GM12865 (cell line): ENCODE measurements at regions not wholly inside any gene's neighbourhood (a gene's known extent, or its start where the extent isn't known, plus 50 kb on each side); places are given as distances from the start of the nearest gene placed in this dataset.

ENCODE experiments used
- DNase-seq: peaks from one replicate; pipeline ENCODE4 v3.0.0; 2010; ENCODE audit warnings: low read depth
- H3K4me3 ChIP-seq: 2 replicates; pipeline ENCODE4 v1.5.1; 2011; ENCODE audit warnings: mild to moderate bottlenecking, low read depth, low read length, control low read depth
- CTCF ChIP-seq: IDR thresholded peaks from 2 replicates; pipeline ENCODE4 v1.5.1; 2011; ENCODE audit warnings: low read length, control low read depth, low read depth, inconsistent platforms; ENCODE audit not compliant: insufficient read depth; ENCODE audit errors: missing control alignments

DNA sequence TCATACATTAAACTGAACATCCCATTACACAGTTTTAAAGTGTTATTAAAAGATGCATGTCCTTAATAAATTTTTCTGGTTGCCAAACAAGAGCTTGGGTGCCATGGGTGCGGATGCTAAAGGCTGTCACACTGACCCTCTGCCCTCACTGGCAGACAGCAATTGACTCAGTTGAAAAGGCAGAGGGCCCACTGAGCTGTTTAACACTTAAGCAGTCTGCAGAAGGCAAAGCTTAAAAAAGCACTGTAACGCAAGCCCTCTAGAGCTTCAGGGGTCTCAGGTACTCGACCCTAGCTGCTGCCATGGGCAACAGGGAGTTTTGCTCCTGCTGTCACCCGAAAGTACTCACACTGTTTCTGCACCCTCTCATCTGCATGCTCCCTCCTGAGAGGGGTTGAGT is 726.4 kb upstream of the TYRP1 start:
- H3K4me3 ChIP-seq = no peak overlapping the region
- no peak for TF ChIP-seq CTCF
- no peak for DNase-seq

DNA sequence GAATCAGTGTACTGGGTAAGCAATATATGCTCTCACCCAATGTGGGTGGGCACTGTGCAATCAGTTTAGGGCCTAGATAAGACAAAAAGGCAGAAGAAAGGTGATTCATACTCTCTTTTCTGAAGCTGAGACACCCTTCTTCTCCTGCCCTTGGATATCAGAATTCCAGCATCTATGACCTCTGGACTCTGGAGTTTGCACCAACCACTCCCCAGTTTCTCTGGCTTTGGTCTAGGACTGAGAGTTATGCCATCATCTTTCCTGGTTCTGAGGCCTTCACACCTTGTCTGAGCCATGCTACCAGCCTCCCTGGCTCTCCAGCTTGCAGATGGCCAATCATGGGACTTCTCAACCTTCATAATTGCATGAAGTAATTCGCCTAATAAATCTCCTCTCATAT is 724.6 kb upstream of the TYRP1 start:
- DNase-seq = no peak
- H3K4me3 ChIP-seq = no peak overlapping the region
- no peak for TF ChIP-seq CTCF

DNA sequence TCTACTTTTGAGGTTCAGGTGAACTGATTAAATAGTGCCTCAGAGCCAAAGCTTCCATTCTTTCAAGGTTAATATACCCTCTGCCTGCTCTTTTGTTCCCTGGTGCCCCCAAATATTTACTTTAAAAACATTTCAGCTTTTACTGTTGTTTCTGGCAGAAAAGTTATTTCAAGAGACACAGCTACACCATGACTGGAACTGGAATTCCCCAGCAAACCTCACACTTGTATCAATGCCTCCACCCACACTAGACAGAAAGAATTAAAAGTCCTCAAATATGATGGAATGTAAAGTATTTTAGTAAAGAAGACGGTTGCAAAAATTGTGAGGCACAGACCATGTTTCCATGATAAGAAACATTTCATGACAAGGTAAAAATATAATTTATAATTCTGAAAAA is 720.2 kb upstream of the TYRP1 start:
- DNase-seq = no peak
- TF ChIP-seq CTCF = no peak
- H3K4me3 ChIP-seq = no peak overlapping the region

- H3K4me3 ChIP-seq = no peak overlapping the region
- TF ChIP-seq CTCF = no peak
- DNase-seq = no peak
Measured at GRCh38 chr9:11973511-11973910, 719.7 kb upstream of the TYRP1 start.

DNA sequence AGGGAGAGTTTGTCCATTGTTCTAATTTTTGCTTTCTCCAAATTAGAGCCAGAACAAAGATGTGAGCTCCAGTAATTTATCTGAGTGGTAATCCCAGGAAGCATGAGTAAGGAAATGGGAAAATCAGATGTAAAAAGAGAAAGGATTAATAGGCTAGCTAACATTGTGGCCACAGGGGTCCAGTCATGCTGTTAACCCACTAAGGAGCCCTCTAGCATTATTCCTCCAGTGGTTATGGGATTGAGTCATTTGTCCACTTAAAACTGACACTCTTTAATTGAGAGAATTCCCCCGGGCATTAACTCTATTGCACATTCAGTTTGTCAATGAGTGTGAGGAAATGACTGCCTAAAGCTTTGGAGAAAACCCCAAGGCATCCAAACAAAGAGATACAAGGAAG is 700.3 kb upstream of the TYRP1 start:
- no peak overlapping the region for H3K4me3 ChIP-seq
- no peak for DNase-seq
- no peak for TF ChIP-seq CTCF

DNA sequence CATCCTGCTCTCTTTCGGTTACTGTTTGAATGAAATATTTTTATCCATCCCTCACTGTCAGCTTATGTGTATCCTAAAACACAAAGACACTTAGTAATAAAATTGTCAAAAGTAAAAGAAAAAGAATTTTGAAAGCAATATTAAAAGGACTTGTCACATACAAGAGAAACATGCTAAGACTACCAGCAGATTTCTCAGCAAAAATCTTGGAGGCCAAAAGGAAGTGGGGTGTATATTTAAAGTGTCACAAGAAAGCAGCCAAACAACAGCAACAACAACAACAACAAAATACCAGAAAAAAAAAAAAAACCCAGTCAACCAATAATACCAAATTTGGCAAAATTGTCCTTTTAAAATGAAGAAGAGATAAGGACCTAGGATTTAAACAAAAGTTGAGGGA is 678.7 kb upstream of the TYRP1 start:
- no peak overlapping the region for H3K4me3 ChIP-seq
- no peak for TF ChIP-seq CTCF
- no peak for DNase-seq

DNA sequence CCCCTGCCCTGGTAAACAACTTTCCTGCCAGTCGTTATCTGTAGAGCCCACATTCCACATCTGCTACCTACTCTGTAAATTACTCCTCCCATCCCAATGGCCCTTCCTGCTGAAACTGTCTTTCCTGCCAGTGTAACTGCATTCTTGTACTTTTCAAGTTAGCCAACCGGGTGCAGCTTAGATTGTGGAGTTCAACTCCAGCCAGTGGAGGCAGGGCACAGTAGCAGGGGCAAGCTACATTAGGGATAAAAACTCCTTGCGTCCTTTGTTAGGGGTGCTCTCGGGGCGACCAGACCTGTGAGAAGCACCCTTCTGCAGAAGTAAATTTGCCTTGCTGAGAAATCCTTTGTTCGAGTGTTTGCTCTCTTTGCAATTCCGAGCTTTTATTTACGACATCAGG is 639.0 kb upstream of the TYRP1 start:
- no peak for DNase-seq
- no peak for TF ChIP-seq CTCF
- no peak overlapping the region for H3K4me3 ChIP-seq
